SU-DHL-6 (cell line): ENCODE measurements at regions not wholly inside any gene's neighbourhood (a gene's known extent, or its start where the extent isn't known, plus 50 kb on each side); places are given as distances from the start of the nearest gene placed in this dataset.

ENCODE experiments used
- H2AFZ ChIP-seq: fragments of 200-600 bp; sonication (generic); 2 replicates; pipeline ENCODE4 v1.6.1; 2014; ENCODE audit warnings: low read depth, mild to moderate bottlenecking, moderate library complexity, mixed read lengths, antibody characterized with exemption, low read length; ENCODE audit not compliant: severe bottlenecking
- H3F3A ChIP-seq: fragments of 200-600 bp; shearing (Covaris generic); 2 replicates; pipeline ENCODE4 v1.6.0; 2016; ENCODE audit warnings: antibody characterized with exemption, mild to moderate bottlenecking; ENCODE audit not compliant: insufficient read depth
- H3K27ac ChIP-seq: fragments of 200-600 bp; sonication (generic); 2 replicates; pipeline ENCODE4 v1.5.1; 2016; ENCODE audit warnings: low read depth, mild to moderate bottlenecking, low read length, moderate library complexity, mixed read lengths
- H3K27me3 ChIP-seq: fragments of 200-600 bp; sonication (generic), shearing (Covaris generic); 2 replicates; pipeline ENCODE4 v1.6.0; 2014; ENCODE audit warnings: mild to moderate bottlenecking, low read length
- H3K36me3 ChIP-seq: fragments of 200-600 bp; sonication (generic); 2 replicates; pipeline ENCODE4 v1.6.1; 2014; ENCODE audit warnings: mild to moderate bottlenecking, low read length, mixed read lengths
- H3K4me2 ChIP-seq: fragments of 300-600, 200-600 bp; shearing (Covaris generic), sonication (generic); 2 replicates; pipeline ENCODE4 v1.6.0; 2014; ENCODE audit warnings: low read length, low read depth, mild to moderate bottlenecking; ENCODE audit not compliant: poor library complexity, severe bottlenecking
- H3K4me3 ChIP-seq: fragments of 200-600 bp; sonication (generic); 2 replicates; pipeline ENCODE4 v1.5.1; 2014; ENCODE audit warnings: antibody characterized with exemption, low read length, mild to moderate bottlenecking, mixed read lengths; ENCODE audit not compliant: insufficient read depth, poor library complexity, severe bottlenecking
- H3K79me2 ChIP-seq: fragments of 200-600 bp; sonication (generic); 2 replicates; pipeline ENCODE4 v1.6.1; 2014; ENCODE audit warnings: mild to moderate bottlenecking, low read length, moderate library complexity; ENCODE audit not compliant: insufficient read depth
- H3K9ac ChIP-seq: fragments of 200-600 bp; sonication (generic); 2 replicates; pipeline ENCODE4 v1.7.0; 2014; ENCODE audit warnings: mild to moderate bottlenecking, low read length
- H3K9me2 ChIP-seq: fragments of 200-600 bp; sonication (generic); replicated peaks from 2 replicates; pipeline ENCODE4 v1.6.1; 2014; ENCODE audit warnings: low read length; ENCODE audit not compliant: insufficient read depth
- H3K9me3 ChIP-seq: fragments of 200-600 bp; sonication (generic); 2 replicates; pipeline ENCODE4 v1.6.1; 2014; ENCODE audit warnings: low read length, mixed read lengths; ENCODE audit not compliant: insufficient read depth
- H4K20me1 ChIP-seq: fragments of 200-600 bp; sonication (generic); 2 replicates; pipeline ENCODE4 v1.6.1; 2014; ENCODE audit warnings: low read depth, mild to moderate bottlenecking, antibody characterized with exemption, low read length, moderate library complexity, mixed read lengths
- EZH2phosphoT487 ChIP-seq: fragments of 200-600 bp; sonication (generic), shearing (Covaris generic); conservative IDR thresholded peaks from 2 replicates; pipeline ENCODE4 v1.6.1; 2018; ENCODE audit warnings: mild to moderate bottlenecking, antibody characterized with exemption, low read length, moderate library complexity, mixed read lengths
- TF ChIP-seq, protein P1 (sequence below): fragments of 200-600 bp; sonication (generic); IDR thresholded peaks from one replicate; pipeline ENCODE4 v1.5.1; 2017; ENCODE audit warnings: antibody characterized with exemption, mild to moderate bottlenecking, low read length, moderate library complexity; ENCODE audit not compliant: insufficient read depth, poor library complexity, severe bottlenecking

DNA sequence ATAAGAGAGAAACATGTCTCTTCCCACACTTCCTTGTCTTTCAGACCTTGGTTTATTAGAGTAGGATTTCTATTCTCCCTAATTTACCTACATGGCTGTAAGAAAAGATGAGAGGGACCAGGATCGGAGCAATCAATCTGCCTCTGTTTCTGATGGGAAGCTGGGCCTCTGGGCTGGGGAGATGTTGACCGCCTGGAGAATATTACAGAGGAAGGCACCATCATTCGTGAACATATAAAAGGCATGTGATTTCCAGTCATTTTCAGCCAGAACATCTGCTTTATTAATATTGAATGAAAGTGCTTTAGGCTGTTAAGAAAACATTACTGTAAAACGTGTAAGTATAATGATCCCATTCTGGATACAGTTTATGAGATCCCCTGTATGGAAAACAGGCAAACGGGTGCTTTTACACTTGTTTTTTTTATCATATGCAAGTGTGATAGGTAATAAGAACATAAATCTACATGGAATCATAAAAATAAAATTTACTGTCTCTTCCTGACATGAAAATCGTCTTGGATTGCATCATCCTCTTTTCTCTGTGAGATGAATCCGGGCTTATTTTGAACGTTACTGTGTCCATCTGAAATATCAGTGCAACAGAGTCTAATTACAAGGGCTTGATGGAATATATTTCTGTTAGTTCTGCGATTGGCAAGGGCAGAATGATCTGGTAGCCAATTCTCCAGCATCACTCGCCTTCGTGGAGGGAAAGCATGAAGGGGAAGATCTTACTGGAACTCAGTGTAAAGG, 94.5 kb upstream of the BAIAP2L1 start:
- Histone ChIP-seq H3K27me3 (no peaks in the 10 kb centered on the region), H3K9me3 (peaks cover 17% of the 10 kb centered on the region; the same call in 1 of the 2 replicates)

DNA sequence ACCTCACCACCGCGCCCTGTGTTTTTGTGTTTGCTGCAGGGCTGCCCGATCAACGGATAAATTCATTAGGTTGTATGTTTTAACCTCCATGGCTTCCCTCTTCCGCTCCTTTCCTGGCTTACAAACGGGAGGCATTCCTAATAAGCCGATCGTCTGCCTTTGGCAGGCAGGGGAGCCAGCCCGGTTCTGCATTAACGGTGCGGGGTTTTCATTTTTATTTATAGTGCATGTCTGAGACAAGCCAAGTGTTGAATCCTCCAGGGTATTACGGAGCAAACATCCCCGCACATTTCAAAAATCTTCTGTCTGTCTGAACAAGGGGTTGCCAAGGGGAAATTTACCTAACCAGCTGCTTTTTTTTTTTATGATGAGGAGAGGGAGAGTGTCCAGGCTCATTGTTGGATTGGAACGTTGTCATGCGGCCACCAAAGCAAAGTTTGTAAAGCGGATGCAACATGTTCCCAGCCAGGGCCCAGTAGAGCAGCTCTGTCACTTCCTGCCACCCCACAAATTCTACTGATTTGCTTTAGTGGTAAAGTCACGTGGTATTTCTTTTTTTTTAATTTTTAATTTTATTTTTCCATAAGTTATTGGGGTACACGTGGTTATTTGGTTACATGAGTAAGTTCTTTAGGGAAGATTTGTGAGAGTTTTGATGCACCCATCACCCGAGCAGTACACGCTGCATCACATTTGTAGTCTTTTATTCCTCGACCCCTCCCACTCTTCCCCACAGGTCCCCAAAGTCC, 92.3 kb upstream of the BAIAP2L1 start:
- Histone ChIP-seq H3K27me3 (no peaks in the 10 kb centered on the region), H2AFZ (no peak overlapping the region), H3K27ac (no peak overlapping the region), H3K36me3 (no peaks in the 10 kb centered on the region), H3K79me2 (no peaks in the 10 kb centered on the region), H3K9me3 (peaks cover 17% of the 10 kb centered on the region; the same call in 1 of the 2 replicates), H3K4me3 (no peak overlapping the region), H3K9me2 (no peaks in the 10 kb centered on the region), H4K20me1 (no peaks in the 10 kb centered on the region), H3K9ac (no peak overlapping the region), H3K4me2 (no peak overlapping the region), H3F3A (no peaks in the 10 kb centered on the region)
- TF ChIP-seq, protein P1, sequence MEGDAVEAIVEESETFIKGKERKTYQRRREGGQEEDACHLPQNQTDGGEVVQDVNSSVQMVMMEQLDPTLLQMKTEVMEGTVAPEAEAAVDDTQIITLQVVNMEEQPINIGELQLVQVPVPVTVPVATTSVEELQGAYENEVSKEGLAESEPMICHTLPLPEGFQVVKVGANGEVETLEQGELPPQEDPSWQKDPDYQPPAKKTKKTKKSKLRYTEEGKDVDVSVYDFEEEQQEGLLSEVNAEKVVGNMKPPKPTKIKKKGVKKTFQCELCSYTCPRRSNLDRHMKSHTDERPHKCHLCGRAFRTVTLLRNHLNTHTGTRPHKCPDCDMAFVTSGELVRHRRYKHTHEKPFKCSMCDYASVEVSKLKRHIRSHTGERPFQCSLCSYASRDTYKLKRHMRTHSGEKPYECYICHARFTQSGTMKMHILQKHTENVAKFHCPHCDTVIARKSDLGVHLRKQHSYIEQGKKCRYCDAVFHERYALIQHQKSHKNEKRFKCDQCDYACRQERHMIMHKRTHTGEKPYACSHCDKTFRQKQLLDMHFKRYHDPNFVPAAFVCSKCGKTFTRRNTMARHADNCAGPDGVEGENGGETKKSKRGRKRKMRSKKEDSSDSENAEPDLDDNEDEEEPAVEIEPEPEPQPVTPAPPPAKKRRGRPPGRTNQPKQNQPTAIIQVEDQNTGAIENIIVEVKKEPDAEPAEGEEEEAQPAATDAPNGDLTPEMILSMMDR: no peak
- no peak for TF ChIP-seq EZH2phosphoT487

More for the DNA sequence above, 94.5 kb upstream of the BAIAP2L1 start:
- Histone ChIP-seq H3K9me2 (no peaks in the 10 kb centered on the region), H3F3A (no peaks in the 10 kb centered on the region), H3K4me2 (no peak overlapping the region), H4K20me1 (no peaks in the 10 kb centered on the region), H3K36me3 (no peaks in the 10 kb centered on the region), H2AFZ (no peak overlapping the region), H3K27ac (no peak overlapping the region), H3K4me3 (no peak overlapping the region), H3K9ac (no peak overlapping the region), H3K79me2 (no peaks in the 10 kb centered on the region)
- TF ChIP-seq EZH2phosphoT487: no peak
- TF ChIP-seq, protein P1: no peak

DNA sequence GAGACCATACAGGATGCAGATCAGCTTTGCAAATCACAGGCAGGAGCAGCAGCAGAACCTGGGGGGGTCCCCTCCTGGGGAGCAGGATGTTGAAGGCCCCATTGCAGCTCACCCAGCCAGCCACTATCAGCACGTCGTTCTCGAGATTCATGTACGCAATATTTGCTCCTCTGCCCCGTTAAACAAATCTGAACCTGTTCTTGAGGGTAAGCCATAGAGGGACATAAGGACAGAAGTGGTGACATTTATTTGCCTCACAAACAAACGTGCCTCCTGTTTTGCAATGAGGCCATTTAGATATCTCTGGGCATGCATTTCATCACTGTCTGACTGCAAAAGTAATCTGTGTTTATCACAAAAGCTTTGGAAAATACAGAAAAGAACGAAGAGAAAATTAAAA, 87.3 kb upstream of the BAIAP2L1 start:
- Histone ChIP-seq H3K27ac (no peak overlapping the region), H3K27me3 (no peaks in the 10 kb centered on the region), H3F3A (no peaks in the 10 kb centered on the region), H3K9ac (no peak overlapping the region), H3K36me3 (no peaks in the 10 kb centered on the region), H3K4me2 (no peak overlapping the region), H3K4me3 (no peak overlapping the region), H3K9me3 (no peaks in the 10 kb centered on the region), H3K9me2 (no peaks in the 10 kb centered on the region), H2AFZ (no peak overlapping the region), H4K20me1 (no peaks in the 10 kb centered on the region), H3K79me2 (no peaks in the 10 kb centered on the region)
- TF ChIP-seq EZH2phosphoT487: no peak
- TF ChIP-seq, protein P1: no peak
